Endothelial cell of hepatic sinusoid (primary cell): ENCODE measurements at regions not wholly inside any gene's neighbourhood (a gene's known extent, or its start where the extent isn't known, plus 50 kb on each side); places are given as distances from the start of the nearest gene placed in this dataset.
"Not testable (repeated sequence)": the region's sequence is repeated elsewhere in the genome, so short reads cannot be mapped to it uniquely, and the experiment has no call there.

Experiments used
- in situ Hi-C: cut with HindIII; loops from 2 replicates; pipeline ENCODE4 v1.10.0; 2017; ENCODE audit warnings: low sequenced_read_pairs

DNA sequence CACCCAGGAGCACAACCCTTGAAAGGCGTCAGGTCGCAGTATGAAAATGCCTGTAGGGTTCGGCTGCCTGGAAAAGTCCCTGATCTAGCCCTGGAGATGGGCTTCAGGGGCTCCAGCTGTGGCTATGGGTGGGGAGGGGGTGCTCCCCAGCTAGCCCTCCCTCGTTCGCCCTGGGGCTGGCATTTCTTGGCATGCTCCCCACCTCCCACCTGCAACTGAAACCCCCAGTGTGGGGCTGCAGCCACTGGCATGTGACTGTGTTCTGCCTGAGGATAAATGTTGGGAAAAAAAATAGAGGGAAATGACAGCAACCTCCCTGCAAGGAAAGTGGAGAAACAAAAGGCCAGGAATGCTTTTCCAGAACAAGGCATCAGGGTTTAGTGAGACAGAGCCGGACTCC, 109.2 kb downstream of the COPS8 start:
- in situ Hi-C loops = no loop called here

DNA sequence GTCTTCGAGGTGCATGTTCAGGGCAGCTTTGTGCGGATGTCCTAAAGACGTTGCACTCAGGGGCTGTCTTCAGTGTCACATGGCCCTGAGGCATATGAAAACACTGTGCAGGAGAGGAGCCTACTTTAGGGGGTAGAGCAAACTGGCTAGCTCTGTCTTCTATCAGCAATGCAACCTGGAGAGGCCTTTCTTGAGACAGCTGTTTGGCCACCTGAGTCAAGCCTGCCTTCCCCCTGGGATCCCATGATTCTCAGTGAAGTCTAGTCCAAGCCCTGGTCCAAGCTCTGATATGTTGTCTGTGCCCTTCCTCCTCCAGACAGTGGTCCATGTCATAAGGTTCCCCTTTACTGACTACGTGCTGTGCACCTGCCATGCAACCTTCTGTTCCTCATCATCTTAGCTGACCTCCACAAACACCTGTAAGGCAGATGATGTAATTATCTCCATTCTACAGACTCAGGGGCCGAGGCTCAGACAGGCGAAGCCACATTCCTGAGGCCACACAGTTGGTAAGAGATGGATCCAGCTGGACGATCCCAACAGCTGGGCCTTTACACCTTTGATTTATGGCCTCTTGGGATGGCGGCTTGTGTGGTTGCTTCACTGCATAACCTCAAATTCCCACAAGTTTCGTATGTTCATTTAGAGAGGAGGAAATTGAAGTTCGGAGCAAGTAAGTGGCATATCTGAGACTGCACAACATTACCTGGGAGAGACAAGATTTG, 109.9 kb downstream of the COPS8 start:
- in situ Hi-C loops = no loop called here

DNA sequence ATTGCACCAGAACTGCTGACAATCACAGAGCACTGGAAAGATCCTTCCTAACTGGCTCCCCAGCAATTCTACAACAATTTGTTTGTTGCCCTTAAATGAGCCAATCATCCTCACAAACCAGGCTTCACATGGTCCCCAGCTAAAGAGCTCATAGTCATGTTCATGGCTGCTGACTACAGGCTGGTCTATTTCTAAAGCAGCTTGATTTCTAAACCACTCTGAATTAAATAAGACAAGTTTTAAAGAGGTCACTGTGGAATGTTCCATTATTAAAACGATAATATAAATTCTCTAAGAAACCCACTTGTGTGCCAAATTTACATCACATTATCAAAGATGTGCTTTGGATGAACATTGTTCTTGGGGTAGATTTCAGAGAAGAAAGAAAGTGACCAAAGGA, 110.7 kb downstream of the COPS8 start:
- in situ Hi-C loops = no loop called here

DNA sequence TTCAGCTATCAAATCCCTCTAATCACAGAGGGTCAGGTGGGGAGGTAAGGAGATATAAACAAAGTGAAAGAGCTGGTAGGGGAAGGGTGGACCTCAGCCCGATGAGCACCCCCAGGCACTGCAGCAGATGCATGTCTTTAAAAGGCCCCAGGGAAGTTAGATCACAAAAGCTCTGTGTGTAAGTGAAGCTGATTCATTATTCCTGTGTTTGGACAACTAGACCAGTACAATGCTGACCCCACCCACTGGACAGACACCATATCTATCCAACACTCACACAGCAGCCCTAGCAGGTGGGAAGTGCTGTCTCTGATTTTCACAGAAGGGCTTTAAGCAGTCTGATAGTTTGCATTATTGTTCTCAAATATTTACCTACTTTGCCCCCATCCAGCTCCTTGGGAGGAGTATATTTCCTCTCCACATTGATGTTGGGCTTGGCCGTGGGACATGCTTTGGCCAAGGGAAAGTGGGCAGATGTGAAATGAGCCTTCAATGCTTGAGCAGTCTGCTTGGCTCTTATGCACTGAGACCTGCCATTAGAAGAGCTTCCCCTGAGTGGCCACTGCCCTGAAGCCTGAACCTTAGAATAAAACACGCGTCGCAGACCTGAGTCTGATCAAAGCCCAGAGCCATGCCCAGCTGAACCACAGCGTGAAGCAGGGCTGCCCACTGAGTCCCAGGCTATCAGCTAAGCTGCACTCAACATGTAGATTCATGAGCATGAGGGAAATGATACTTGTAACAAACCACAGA, 111.4 kb downstream of the COPS8 start:
- in situ Hi-C loops = no loop called here

DNA sequence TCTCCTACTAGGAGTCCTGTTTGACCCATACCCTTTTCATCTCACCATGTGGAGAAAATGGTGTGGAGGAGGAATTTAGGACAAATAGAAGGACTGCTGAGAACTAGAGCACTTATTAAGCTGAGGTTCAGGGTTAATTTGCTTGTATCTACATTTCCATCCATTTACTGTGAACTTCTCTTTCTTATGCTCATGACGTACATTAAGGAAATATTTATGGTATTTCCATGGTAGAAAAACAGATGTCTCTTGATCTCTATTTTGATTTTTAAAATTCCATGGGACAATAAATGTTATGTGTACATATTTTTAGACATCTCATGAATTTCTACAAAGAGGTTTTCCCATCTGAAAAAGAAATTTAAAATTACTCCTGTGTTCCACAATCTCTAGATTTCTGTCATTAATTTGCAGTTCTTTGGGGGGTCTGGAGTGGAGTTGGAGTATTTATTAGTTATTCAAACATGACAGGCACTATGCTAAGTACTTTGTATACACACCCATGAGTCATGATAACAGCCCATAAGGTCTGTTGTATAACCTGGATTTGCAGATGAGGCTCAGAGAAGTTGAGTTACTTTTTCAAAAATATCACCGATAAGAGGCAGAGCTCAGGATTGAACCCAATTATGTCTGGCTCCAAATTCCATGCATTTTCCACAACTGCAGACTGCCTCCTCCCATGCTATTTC, 112.6 kb downstream of the COPS8 start:
- in situ Hi-C loops = no loop called here

DNA sequence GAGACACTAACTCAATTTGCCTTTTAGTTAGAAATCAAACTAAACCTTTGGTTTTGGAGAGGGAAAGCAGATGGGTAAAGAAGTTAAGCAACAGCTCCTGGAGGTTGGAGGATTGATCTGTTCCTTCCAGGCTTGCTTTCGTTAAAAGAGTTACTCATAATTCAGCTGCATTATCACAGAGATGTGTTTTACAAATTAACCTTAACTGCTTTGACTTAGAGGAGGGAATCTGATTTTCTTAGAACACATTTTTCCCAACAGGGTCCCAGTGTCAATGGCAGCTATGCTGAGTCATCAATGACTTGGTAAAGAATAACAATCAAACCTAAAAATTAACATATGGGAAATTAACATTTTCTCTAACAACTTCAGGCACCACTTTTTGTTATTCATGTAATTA, 113.4 kb downstream of the COPS8 start:
- in situ Hi-C loops = no loop called here

DNA sequence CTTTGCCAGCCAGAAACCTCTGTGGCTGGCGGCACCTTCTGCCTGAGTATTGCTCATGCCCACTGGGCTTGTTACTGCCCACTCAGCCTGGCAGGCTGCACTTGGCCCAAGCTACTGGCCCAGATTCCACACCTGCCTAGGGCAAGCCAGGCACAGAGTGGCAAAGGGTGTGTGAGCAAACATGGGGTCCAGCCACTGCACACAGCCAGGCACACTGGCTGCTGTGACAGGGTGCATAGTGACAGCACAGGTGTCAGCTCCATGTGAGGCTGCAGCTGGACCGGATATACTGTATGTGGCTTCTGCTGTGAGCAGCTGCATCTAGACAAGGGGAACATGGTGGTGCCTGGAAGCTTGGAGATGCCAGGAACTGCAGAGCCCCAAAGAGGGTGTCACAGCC, 113.9 kb downstream of the COPS8 start:
- in situ Hi-C loops = no loop called here

DNA sequence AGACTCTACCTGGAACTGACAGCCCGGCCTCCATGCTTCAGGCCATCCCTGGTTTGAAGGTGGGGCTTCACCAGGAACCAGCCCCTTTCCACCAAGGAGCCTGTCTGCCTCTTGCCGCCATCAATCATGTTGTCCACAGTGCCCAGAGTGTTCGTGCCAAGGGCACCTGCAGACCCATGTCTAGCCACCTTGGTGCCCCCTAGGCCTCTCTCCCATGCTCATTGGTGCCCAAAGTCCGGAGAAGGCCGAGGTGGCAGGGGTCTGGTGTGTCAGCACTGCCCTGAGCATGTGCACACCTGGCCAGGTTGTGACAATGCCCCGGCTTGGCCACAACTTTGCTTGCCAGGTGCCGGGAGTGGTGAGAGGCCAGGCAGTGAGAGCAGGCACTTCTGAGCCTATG, 114.8 kb downstream of the COPS8 start:
- in situ Hi-C loops = no loop called here

DNA sequence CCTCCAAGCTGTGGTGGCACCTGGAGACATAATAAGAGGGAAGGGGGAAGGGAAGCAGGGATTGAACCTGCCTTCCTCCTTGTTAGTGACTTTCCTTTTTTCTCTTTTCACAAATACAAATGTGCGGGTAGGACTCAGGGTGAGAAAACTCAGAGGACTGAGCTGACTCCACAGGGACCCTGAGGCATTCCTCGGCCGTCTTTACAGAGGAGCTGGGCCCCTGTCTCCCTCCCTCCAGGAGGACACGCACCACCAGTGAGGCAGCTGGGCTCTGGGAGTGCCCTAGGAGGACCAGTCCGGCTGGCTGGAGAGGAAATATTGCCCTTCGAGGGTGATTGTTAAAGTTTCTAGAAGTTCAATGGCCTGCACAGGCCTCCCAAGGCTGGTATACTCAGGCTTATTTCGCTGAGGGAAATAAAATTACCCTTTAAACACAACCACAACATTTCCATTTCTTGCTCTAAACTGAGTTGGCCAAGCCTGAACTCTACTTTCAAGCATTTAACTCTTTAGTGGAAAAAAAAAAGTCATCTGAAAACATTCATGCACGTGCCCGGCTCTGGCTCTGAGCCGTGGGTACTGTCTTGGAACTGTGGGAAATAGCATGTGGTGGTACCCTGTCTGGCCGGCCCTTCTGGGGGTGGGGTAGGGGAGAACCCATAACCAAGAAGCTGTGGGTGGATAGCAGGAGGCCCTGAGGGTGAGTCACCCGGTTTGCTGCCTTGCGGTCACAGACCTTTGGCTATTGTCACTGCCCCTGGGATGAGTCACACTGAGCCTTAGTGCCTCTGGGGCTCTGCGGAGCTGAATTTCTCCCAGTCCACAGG, 116.0 kb downstream of the COPS8 start:
- in situ Hi-C loops = no loop called here

DNA sequence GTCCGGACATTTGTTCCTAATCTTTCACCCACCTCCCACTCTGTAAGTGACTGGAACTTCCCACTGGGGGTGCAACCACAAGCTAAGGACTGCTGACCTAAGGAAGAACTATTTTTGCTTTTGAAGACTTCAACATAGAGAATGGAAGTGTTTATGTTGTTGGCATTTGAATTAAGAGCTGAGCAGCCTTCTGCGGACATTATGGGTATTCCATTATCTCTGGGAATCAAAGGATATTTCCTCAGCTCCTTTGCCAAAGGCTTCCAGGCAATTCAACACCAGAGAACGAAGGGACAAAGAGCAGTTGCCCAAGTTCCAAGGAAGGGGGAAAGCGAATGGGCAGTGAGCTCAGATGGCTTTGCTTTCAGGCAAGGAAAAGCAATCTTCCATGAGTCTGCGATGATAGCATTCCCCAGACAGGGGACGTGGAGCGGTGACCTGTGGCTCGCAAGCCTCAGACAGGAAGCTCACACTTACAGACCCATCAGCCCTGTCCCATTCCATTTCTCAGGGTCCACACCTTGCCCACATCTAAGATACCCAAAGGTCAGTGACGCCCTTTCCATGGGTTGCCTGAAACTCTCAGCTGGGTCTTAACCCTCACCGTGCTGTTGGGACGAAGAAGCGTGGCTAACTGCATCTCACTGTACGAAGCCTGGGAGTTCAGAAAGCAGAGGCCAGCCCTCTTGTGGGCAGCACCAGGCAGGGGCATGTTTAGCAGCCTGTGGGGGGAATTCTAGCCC, 116.8 kb downstream of the COPS8 start:
- in situ Hi-C loops = no loop called here

DNA sequence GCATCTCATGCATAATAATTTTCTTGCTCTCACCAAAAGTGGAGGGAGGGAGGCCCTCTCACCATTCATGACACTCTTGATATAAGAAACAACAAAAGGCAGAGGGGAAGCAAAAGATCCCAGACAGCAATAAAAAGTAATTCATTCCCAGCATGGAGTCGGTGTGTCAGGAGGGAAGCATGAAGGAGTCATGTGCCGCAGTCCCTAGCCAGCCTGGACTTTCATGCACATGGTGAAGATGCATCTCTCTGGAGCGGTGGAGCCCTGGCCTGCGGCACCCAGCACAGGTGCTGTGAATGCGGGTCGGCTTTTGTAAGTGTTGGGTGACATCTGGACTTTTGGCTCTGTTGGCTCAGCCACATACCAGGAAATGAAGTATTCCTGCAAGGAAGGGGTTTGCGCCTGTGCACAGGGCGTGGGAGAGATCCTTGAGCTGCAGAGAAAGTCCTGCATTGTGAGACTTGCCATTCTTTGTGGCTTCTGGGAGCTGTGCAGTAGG, 119.4 kb downstream of the COPS8 start:
- in situ Hi-C loops = no loop called here

DNA sequence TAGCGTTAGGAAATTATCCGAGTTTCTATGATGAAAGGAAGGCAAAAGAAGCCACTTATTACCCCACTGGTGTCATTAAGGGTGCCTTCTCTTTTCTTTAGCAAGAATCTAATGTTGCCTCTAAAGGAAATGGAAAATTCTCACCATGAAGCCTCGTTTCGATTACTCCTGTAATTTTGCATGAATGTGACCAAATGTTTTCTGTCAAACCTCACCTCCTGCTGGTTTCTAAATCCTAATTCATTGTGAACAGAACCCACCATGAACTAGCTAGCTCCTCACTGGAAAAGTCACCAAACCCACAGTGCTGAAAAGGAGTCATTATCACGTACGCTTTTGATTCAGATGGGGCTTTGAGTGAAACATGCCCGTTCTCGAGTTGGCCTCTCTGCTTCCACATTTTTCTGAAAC, 119.9 kb downstream of the COPS8 start:
- in situ Hi-C loops = no loop called here

DNA sequence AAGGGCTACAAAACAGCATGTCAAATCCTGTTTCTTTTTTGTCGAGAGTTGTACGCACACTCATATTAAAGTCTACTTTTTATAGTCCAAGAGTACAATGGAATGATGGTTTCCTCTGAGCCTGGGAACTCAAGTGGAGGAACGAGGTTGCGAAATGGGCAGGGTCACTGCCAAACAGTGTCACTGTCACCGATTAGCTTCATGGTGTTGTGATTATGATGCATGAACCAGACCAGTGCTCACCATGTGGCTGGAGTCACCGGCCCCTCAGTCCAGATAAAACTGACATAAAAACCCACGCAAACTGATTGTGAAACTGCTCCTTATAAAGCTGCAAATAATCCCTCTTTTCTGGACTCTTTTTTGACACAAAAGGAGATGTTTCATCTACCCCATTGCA, 122.0 kb downstream of the COPS8 start:
- in situ Hi-C loops = no loop called here

DNA sequence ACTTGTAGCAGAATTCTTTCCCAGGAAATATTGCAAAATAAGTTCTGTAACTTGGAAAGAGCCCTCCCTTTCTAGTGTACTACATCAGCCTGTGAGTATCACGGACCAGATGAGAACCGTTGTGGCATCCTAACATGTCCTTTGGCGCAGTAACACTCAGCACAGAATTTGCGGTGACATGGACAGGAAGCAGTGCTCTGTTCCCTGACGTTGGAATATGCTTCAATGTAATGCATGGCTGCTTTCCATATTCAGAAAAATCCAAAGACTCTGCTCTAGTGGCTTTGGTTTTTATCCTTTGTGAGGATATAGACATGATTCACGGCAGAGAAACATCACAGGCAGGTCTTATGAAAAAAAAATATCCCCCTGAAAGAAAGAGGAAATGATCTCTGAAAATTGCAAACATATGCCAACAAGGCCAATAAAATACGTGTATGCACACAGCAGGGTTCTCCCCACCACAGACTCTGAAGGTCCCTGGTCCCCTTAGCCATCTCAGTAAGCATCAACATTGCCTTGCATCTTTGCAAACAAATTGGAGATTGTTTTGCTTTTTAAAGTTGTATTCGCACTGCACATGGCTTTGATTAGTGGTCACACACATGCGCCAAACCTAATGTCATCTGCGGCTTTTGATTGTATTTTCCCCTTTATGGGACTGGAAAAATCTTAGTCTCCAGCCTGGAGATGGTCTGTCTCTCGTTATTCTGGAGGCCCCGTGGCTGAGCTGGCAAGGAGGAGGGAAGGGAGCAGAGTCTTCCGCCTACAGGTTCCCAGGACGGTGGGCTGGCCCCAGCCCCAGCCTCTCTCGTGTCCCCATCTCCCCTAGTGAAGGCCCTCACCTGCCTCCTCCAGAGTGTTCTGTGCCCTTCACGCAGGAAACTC, 122.9 kb downstream of the COPS8 start:
- in situ Hi-C loops = no loop called here

DNA sequence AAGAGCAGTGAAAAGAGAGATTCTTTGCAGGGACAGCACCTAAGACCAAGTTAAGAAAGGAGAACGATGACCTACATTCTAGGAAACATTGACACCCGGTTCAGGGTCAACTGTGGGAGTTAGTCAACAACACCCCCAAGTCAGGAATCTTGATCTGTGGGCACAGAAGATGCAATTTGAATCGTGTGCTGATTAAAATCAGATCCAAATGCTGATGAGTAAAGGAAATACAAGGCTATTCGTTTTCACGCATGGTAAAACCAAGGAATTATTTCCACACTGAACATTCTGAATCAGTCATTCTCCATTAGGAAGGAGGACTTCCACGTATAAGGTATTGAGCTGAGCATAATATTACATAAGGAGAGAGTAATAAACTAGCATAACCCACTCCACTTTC, 124.2 kb downstream of the COPS8 start:
- in situ Hi-C loops = no loop called here

DNA sequence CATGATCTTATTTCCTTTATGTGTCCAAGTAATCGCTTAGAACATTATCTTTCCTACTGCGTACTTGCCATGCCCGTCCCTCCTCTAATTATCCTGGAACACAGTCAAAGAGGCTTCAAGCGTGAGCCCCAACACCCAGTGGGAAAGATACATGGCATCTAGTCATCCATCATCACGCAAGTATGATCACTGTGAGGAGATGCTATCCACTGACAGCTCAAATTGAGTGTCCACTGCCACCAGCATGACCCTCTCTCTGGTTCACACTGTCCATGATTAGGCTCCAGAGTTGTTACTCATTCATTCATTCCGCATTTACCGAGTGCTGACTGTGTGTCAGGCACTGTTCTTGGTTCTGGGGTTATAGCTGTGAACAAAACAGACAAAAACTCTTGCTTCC, 124.6 kb downstream of the COPS8 start:
- in situ Hi-C loops = no loop called here

DNA sequence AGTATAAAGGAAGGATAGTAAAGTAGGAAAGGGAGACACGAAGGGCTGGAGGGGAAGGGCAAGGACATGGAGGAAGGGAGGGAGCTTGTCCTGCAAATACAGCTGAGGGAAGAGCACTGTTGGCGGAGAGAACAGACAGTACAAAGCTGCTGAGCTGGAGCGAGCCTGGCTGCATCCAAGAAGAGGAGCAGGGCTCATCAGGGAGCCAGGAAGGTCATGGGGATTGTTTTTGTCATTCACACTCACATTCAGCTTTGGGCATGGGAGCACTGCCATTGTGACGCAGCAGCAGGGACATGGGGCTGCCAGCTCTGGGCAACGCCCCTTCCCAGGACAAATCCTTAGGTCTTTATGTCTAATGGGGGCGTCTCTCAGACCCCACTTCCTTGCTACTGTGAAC, 125.1 kb downstream of the COPS8 start:
- in situ Hi-C loops = no loop called here

DNA sequence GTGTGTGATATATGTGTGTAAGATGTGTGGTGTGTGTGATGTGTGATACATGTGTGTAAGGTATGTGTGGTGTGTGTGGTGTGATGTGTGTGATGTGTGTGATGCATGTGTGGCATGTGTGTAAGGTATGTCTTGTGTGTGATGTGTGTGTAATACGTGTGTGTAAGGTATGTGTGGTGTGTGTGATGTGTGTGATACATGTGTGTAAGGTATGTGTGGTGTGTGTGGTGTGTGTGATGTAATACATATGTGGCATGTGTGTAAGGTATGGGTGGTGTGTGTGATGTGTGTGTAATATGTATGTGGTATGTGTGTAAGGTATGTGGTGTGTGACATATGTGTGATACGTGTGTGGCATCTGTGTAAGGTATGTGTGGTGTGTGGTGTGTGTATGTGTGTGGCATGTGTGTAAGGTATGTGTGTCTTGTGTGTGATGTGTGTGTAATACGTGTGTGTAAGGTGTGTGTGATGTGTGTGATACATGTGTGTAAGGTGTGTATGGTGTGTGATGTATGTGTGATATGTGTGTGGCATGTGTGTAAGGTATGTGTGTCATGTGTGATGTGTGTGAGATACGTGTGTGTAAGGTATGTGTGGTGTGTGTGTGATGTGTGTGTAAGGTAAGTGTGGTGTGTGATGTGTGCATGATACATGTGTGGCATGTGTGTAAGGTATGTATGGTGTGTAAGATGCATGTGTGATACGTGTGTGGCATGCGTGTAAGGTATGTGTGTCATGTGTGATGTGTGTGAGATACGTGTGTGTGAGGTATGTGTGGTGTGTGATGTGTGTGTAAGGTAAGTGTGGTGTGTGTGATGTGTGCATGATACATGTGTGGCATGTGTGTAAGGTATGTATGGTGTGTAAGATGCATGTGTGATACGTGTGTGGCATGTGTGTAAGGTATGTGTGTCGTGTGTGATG, 126.9 kb downstream of the COPS8 start:
- in situ Hi-C loops = not testable (repeated sequence)
